ENCODE measurements at regions not wholly inside any gene's neighbourhood (a gene's known extent, or its start where the extent isn't known, plus 50 kb on each side); places are given as distances from the start of the nearest gene placed in this dataset.

- DNase-seq, result no peak
Observed at GRCh38 chr13:43985422-43986072, 105.8 kb downstream of the LACC1 start.

DNA sequence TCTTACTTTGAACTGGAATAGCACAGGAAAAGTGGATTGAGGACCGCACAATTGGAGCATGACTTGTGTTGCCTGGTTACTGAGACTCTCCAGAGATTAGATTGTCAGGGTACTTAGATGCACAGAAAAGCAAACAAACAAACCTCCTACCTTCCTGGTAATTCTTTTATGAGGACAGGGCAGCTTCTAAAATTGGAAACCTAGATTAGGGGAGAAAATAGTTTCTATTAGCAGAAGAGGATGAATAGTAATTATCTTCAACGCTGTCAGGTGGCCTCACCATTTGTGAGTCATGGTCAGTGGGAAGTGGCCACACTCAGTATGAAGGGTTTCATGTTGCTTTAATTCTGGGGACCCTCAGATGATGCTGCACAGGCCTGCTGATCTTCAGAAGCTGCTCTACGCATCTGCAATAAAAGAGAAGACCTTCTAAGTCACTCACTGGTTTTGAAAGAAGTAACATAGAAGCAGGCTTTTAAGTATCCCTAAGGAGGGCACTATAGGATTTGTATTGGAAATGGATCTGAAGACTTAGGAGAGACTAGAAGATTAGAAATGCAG lies 106.8 kb downstream of the LACC1 start:
- no peak for DNase-seq

DNA sequence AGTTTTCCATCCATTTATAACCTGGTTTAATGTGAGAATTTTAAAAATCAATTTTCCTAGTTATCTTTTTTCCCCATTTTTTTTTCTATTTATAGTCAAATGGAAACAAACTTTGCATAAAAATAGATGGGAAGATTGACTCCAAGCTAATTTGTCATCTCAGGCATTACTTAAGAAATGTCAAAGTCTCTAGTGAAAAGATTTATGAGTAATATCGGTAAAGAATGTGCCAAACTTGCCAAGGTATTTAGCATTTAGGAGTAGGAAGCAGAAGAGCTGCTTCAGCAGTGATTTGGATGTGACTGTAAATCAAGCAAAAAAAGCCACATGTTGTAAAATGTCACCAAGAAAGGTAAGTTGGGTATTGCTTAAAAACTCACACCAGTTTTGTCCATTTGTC lies 108.6 kb downstream of the LACC1 start:
- DNase-seq, result no peak

GRCh38 chr13:43990021-43990420 lies 110.3 kb downstream of the LACC1 start:
- DNase-seq, result no peak

DNA sequence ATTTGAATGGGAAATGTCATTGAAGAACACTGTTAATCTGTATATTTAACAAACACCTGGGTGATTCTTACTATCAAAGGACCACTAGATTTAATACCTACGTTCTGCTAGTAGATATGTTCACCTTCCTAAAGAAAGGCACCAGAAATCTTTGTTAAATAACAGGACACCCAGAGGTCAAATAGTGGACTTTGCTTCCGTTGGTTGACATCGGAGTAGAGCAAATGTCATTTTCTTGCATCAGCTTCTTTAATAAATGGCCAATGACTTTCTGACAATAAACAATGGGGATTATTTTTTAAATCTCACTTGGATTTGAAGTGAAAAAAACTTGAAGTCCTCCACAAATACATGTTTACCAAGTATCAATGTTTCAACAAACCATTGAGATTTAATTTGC lies 111.1 kb downstream of the LACC1 start:
- no peak for DNase-seq

- no peak for DNase-seq
Observed at GRCh38 chr13:43991773-43992201, 112.1 kb downstream of the LACC1 start.

DNA sequence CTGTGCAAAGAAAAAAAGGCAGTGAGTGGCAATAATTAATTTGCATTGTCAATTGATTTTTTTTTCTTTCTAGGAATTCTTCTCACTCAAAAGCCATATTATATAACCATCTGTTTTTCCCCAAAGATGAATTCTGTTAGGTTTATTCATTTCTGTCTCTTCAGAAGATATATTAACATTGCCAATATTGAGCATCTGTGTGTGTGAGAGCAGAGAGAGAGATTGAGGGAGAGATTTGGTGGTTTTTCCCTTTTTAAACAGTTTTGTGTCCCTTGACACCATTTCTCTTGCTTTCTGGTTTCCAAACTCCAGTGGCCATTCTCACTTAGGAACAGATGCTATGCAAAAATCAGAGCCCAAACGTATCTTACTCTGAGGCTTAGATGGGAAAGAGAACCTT lies 112.5 kb downstream of the LACC1 start:
- DNase-seq, result no peak

DNA sequence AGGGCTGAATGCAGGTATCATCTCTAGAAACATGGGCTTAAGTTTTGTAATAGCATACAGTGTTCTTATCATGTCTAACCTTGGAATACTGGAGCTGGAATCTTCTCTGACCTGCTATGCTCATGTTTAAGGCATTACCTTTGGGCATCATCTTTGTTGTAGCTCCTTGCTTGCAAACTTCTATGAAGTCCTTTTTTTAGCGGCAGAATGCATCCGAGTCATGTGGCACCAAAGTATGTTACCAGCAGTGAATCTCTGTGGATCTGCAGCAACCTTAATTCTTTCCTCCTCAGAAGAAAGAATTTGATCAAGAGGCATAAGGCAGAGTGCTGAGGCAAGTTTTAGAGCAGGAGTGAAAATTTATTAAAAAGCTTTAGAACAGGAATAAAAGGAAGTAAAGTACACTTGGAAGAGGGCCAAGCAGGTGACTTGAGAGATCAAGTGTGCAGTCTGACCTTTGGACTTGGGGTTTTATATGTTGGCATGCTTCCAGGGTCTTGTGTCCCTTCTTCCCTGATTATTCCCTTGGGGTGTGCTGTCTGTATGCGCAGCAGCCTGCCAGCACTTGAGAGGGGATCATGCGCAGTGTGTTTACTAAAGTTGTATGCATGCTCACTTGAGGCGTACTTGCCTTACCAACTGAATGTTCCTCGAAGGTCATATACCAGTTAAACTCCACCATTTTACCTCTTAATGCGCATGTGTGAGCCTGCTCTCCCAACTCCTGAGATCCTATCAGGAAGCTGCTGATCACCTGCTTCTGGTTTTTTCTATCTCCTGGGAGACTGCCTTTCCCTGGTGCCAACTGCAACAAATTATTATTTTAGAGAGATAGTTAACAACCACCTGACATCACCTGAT lies 115.5 kb downstream of the LACC1 start:
- DNase-seq, result no peak

DNA sequence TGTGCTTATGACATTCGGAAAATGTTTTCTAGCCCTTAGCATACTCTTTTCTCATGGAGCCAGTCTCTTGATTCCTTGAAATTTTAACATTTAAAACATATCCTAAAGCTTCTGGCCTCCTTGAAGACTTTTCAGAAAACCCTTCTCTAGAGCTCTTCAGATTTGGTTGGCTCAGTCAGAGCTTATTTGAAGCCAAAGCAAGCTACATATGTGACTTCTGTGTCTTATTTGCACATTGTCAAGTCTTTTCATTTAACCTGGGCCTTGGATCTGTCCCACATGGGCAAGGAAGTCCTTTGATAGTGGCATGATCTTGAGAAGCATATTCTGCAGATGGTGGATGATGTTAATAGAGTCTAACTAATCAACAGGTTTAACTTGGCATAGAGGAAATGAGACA lies 116.5 kb downstream of the LACC1 start:
- DNase-seq, result no peak

DNA sequence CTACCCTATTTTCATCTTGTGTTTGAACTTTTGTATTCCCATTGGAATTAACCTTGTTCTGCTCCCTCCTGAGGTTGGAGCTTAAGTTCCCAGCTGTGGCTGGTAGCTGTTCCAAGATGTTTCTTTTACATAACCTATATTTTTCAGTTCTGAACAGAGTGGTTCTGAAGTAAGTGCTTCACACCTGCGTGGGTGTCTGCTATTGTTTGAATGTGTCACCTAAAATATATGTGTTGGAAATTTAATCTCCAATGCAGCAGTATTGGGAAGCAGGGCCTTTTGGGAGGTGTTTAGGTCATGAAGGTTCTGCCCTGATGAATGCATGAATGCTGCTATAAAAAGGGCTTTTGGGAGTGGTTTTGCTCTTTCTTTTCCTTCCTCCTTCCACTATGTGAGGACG lies 123.8 kb downstream of the LACC1 start:
- DNase-seq, result no peak

GRCh38 chr13:44004878-44005277 lies 125.2 kb downstream of the LACC1 start:
- DNase-seq, result no peak

- no peak for DNase-seq
Observed at GRCh38 chr13:44007451-44007850, 127.7 kb downstream of the LACC1 start.

DNA sequence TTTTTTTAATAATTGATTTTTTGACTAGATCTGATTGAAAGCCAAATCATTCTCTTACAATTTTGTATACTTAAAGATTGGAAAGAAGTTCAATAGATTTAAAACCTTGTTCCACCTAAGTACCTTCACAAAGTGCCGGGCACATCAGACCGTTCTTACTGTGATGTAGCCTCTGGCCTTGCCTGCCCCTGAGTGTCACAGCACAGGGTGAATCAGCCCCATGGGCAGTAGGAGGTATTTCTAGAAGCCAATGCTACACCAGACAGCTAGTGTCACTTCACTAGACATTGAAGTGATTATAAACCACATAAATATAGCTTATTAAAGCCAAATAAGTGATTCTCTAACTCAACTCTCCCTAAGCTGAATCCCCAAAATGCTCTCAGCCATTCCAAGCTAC lies 131.3 kb downstream of the LACC1 start:
- DNase-seq, result no peak

DNA sequence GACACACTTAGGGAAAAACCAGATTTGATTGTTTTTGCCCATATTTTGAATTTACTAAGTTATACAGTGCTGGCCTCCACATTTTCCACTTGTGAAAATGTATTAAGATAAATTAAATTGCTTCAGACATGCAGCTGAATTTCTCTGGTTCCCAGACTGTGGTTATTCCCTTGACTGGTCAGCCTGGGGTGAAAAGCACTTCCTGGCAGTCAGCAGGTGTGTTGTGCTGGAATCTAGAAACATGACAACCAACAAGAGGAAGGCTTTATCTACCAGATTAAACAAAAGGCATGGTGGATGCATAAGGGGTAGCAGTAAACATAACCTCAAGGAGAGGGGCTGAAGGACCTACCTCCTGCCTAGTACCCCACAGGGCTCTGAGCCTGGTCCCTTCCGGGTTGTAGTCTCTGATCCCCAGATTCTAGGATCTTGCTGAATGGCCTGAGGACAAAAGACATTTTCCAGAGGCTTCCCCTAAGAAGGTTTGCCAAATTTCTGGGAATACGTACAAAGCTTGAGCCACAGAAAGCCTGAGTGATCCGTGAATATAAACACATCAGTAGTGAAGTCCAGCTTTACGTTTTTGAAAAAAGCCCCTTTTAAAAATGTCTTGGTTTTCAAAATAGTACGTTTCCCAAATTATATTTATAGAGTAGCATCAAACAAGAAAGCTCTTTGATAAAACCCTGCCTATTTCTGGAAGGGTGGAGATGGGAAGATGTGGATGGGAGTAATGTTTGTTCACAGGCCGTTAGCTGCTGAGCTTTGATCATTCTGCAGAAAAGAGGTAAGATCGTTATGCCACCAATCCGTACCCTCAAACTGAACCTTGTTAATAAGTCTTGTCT lies 133.4 kb downstream of the LACC1 start:
- DNase-seq, result no peak

GRCh38 chr13:44013758-44014291 lies 134.1 kb downstream of the LACC1 start:
- no peak for DNase-seq

DNA sequence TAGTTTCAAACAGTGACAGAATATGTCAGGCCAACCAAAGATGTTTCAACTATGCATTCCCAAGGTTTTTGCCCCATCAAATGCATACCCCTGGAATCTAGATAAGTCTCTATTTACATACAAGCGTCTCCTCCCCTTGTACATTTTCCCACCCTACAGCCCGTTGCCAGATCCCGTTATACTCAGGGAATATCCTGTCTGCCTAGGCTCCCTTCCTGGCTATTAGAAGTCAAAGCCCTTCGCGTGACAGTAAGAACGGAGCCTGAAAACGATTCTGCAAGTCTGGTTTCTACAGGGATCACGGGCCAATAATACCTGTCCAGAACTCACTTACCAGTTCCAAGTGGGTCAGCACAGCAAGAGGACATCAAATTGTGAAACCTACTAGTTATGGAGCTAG lies 134.8 kb downstream of the LACC1 start:
- DNase-seq, result no peak

DNA sequence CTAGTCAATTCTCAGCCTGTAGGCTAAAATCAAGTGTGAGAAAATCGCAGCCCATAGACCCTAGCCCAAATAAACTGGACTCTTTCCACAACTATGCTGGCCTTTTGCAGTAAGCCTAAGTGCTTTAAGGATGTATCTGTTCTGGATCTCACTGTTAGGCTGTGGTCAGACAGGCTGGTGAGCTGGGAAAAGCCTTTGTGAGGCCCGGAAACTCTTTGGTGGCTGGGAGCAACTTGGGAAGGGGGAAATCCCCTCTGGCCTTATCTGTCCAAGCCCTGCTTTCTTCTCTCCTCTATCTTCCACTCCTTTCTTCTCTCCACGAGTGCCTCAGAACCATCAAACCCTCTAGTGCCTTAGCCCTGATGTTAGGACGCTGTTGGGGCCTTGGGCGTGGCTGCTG lies 135.4 kb downstream of the LACC1 start:
- DNase-seq, result no peak

DNA sequence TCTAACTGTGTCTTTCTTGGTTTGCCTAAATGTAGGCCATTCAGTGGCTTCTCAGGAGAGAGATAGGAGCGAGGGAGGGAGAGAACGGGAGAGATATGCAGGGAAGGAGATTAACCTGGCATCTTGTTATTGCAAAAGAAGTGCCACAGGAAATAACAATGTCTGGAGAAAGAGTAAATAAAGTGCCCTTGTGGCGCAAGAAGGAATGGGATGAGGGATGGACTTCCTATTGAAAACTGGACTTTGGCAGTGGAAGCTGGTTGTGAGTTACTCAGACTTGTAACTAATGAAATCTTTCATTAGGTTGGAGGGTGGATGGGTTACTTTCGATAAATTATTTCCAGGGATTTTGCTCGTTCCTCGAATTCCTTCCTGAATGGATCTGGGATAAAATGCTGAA lies 136.1 kb downstream of the LACC1 start:
- DNase-seq, result no peak

DNA sequence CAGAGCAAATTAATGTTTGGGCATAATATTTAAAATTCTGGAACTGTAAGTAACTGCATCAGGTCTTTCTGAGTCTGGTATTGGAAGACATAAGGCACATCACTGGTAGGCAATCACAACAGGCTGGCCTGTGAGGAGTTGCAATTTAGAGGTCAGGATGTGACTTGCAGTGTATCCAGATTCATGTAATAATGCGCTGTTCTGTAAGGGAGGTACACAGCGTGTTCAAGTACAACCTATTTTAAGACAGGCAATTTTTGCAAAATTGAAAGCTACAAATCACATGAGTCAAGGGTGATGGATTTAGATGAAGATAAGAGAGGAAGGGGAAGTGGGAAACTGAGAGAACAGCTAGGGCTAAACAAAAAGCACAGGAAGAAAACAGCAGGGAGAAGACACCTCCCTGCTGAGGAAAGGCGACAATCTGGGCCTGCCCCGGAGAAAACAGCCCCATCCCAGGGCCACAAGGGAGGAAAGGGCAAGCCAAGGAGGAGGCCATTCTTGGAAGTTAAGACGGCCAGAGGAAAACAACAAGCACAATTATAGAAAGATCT lies 138.1 kb downstream of the LACC1 start:
- DNase-seq, result peak; percentile 12

DNA sequence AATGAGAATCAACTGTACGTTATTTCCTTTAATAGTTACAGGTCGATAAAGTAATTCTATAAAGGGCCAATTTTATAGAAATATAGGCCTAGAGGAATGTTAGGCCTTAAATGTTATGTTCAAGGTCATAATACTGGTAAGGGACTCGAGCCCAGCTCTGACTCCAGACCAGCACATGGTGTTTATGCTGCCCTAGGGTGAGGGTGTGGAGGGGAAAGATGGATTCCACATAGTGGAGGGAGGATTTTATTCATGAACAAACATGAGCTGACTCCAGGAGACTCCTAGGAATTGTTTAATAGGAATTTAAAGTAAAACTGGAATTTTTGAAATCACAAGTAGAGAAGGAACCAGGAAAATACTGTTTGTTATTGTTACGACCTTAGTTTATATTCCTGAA lies 139.9 kb downstream of the LACC1 start:
- DNase-seq, result no peak

GRCh38 chr13:44021422-44021821 lies 141.7 kb downstream of the LACC1 start:
- no peak for DNase-seq

- peak; percentile 16 for DNase-seq
Observed at GRCh38 chr13:44022196-44022595, 142.5 kb downstream of the LACC1 start.
